ENCODE measurements at regions not wholly inside any gene's neighbourhood (a gene's known extent, or its start where the extent isn't known, plus 50 kb on each side); places are given as distances from the start of the nearest gene placed in this dataset.

DNA sequence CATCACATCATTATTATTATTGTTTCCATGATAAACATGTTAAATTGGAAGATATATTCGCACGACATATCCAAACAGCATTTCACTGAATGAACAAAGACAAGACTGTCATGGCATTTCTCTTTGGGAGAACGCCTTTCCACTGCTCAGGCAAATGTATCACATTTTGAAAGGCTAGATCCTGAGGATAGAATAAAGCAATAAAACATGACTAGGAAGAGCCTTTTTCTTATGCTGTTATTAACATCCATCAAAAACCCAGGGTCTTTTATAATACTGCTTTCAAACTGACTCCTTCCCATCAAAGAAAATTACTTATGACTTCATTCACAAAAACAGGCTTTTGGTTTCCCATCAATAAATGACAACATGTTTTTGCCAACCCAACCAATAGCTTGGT is 630.9 kb downstream of the TMTC2 start (continued):
- TF ChIP-seq ASH2L (IDR thresholded peaks at IDR 0.05; ENCODE audit: low read length) (no peak), GABPA (IDR thresholded peaks at IDR 0.05; ENCODE audit: borderline replicate concordance, insufficient read depth, low read length) (no peak), CBX5 (IDR thresholded peaks at IDR 0.05; ENCODE audit: low read depth, low read length) (no peak)

All from H1 (cell line).